DND-41 (cell line): ENCODE measurements at regions not wholly inside any gene's neighbourhood (a gene's known extent, or its start where the extent isn't known, plus 50 kb on each side); places are given as distances from the start of the nearest gene placed in this dataset.

Experiments used
- ATAC-seq: fragments of 200-7000 bp; cut with Tn5 transposase; 3 replicates; pipeline ENCODE4 v1.9.1; 2021; ENCODE audit warnings: low read depth; ENCODE audit not compliant: insufficient read depth
- DNase-seq: peaks from one replicate; pipeline ENCODE4 v3.0.0-alpha.2; 2020
- H2AFZ ChIP-seq: 2 replicates; pipeline ENCODE4 v1.6.0; 2012; ENCODE audit warnings: low read depth, low read length
- H3K27ac ChIP-seq: 2 replicates; pipeline ENCODE4 v1.5.1; 2012; ENCODE audit warnings: low read length, inconsistent platforms
- H3K27me3 ChIP-seq: fragments of 200-600 bp; sonication (generic); 2 replicates; pipeline ENCODE4 v1.6.0; 2012; ENCODE audit warnings: low read length, mild to moderate bottlenecking, inconsistent platforms; ENCODE audit not compliant: insufficient read depth, poor library complexity
- H3K36me3 ChIP-seq: 2 replicates; pipeline ENCODE4 v1.5.1; 2012; ENCODE audit warnings: low read length, inconsistent platforms; ENCODE audit not compliant: insufficient read depth
- H3K4me1 ChIP-seq: 2 replicates; pipeline ENCODE4 v1.5.1; 2012; ENCODE audit warnings: mild to moderate bottlenecking, low read length; ENCODE audit not compliant: insufficient read depth
- H3K4me2 ChIP-seq: 2 replicates; pipeline ENCODE4 v1.6.0; 2012; ENCODE audit warnings: mild to moderate bottlenecking, moderate library complexity, low read length, inconsistent platforms; ENCODE audit not compliant: insufficient read depth
- H3K4me3 ChIP-seq, 2 experiments: fragments of 200-600 bp in 1 of 2; shearing (Covaris generic) in 1 of 2; 2 replicates each; pipeline ENCODE4 v1.5.1; 2012 to 2016; ENCODE audit warnings: inconsistent platforms in 2 of 2, low read length in 2 of 2, mild to moderate bottlenecking in 2 of 2, low read depth in 1 of 2, moderate library complexity in 1 of 2
- H3K79me2 ChIP-seq: 2 replicates; pipeline ENCODE4 v1.6.0; 2012; ENCODE audit warnings: low read length, inconsistent platforms; ENCODE audit not compliant: insufficient read depth
- H3K9ac ChIP-seq: 2 replicates; pipeline ENCODE4 v1.6.0; 2012; ENCODE audit warnings: low read depth, mild to moderate bottlenecking, inconsistent platforms, low read length, moderate library complexity
- H3K9me3 ChIP-seq: 2 replicates; pipeline ENCODE4 v1.5.1; 2012; ENCODE audit warnings: low read length, moderate library complexity, mild to moderate bottlenecking, inconsistent platforms; ENCODE audit not compliant: insufficient read depth, severe bottlenecking
- H4K20me1 ChIP-seq: 2 replicates; pipeline ENCODE4 v1.6.0; 2012; ENCODE audit warnings: low read length; ENCODE audit not compliant: insufficient read depth
- EZH2 ChIP-seq: IDR thresholded peaks from 3 replicates; pipeline ENCODE4 v1.6.1; 2012; ENCODE audit warnings: borderline replicate concordance, low read depth, mild to moderate bottlenecking, moderate library complexity, low read length, inconsistent platforms; ENCODE audit not compliant: severe bottlenecking
- TF ChIP-seq, protein P1 (sequence below): IDR thresholded peaks from 2 replicates; pipeline ENCODE4 v1.5.1; 2012; ENCODE audit warnings: borderline replicate concordance, low read length, moderate library complexity, mild to moderate bottlenecking; ENCODE audit not compliant: poor library complexity, severe bottlenecking; ENCODE audit errors: extremely low read depth

DNA sequence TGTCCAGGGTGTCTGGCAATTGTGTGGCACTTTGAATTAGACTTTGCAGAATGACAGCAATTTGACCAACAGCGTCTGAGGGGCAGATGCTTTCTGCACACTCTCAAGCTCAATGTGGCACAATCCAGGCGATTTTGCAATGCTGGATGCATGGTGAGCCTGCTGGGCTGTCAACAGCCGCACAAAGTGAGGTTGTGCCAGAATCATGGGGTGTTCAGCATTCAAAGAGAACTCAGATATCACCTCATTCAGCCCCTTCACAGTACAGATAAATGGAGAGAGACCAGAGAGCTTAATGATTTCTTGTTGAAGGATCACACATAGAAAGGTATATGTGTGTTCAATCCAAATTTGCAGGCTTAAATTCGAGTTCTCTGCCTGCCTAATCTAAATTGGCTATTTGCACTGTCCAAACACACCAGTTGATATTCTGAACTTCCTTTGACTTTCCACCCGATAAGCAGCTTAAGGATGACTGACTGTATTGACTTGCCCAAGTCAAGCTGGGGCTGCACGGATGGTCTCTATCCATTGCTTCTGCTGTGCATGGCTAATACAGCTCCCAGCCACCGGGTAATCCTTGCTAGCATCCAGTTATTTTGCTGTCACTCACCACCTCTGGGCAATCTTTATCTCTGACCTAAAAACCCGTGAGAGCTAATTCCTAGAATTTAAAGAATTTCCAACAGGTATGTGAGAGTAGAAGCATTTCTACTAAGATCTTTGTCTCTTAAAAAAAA is 157.9 kb upstream of the TAS2R1 start:
- no peaks in the 10 kb centered on the region for H3K4me1 ChIP-seq
- no peaks in the 10 kb centered on the region for H3K79me2 ChIP-seq
- H3K27me3 ChIP-seq, result peaks cover 6% of the 10 kb centered on the region
- no peaks in the 10 kb centered on the region for H3K36me3 ChIP-seq
- no peak overlapping the region for H2AFZ ChIP-seq
- no peak for TF ChIP-seq EZH2
- TF ChIP-seq, protein P1, sequence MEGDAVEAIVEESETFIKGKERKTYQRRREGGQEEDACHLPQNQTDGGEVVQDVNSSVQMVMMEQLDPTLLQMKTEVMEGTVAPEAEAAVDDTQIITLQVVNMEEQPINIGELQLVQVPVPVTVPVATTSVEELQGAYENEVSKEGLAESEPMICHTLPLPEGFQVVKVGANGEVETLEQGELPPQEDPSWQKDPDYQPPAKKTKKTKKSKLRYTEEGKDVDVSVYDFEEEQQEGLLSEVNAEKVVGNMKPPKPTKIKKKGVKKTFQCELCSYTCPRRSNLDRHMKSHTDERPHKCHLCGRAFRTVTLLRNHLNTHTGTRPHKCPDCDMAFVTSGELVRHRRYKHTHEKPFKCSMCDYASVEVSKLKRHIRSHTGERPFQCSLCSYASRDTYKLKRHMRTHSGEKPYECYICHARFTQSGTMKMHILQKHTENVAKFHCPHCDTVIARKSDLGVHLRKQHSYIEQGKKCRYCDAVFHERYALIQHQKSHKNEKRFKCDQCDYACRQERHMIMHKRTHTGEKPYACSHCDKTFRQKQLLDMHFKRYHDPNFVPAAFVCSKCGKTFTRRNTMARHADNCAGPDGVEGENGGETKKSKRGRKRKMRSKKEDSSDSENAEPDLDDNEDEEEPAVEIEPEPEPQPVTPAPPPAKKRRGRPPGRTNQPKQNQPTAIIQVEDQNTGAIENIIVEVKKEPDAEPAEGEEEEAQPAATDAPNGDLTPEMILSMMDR, result no peak
- no peak overlapping the region for H3K9ac ChIP-seq
- H3K9me3 ChIP-seq, result no peaks in the 10 kb centered on the region
- no peak overlapping the region for H3K4me2 ChIP-seq
- H3K4me3 ChIP-seq, result no peak overlapping the region
- H3K27ac ChIP-seq, result no peak overlapping the region
- ATAC-seq (no peak), DNase-seq (no peak)
- H4K20me1 ChIP-seq, result no peaks in the 10 kb centered on the region

DNA sequence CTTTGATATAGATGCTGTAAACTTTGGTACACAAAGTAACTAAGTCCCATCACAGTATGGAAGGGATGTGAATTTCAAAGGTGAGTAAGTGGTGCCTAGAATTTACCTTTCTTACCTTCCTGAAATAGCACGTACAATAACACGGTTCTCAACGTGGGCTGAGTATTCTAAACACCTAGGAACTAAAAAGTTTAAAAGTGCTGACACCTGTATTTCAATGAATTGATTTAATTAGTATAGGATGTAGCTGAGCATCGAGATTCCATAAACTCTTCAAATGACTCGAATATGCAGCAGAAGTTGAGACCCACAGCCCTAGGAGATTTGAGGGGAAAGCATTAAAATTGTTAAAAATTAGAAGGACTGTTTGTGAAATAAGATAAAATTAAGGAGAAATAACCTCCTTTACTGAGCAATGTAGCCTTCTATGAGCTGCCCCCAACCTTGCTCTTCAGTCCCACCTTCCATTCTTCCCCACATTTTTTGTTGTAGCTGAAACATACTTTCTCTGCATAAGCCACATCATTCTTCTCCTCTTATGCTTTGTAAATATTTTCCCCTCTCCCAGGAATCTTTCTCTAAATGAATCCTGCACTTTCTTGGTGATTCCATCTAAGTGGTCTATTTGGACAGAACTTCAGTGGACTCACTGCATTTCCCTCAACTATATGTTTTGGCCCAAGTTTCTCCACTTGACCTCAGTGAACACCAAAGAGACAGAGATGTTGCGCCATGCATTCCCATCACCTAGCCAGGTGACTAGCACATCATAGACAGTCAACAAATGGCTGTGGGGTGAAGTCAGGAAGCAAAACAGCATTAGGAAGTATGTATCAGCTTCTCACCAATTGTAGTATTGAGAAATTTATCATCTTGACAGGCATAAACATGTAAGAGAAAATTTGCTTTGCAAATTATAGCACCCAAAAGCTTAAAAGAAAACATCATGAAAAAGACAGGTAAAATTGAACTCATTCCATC is 156.5 kb upstream of the TAS2R1 start:
- H3K9ac ChIP-seq, result no peak overlapping the region
- no peak overlapping the region for H3K27ac ChIP-seq
- no peak for DNase-seq

DNA sequence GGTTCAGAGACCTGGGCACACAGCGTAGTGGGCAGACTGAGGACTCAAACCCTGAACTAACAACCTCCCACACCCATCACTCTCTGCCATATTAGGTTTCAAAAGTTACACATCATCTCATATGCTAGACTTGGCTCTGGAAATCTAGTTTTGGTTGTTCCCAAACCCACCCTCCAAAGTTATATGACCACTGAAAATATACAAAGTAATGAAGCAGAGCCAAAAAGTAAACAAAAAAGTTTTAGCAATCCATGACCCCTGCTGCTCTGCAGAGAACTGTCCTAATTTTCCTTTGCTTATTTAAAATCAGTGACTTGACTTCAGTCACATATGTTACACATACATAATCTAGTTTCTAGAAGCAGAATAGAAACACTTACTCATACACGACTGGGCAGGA is 155.6 kb upstream of the TAS2R1 start:
- H3K9ac ChIP-seq, result no peak overlapping the region
- H3K36me3 ChIP-seq, result no peaks in the 10 kb centered on the region
- DNase-seq (no peak), ATAC-seq (no peak)
- H3K4me3 ChIP-seq, result no peak overlapping the region
- H3K4me2 ChIP-seq, result no peak overlapping the region
- no peak for TF ChIP-seq EZH2
- TF ChIP-seq, protein P1, result no peak
- no peaks in the 10 kb centered on the region for H3K79me2 ChIP-seq
- H3K27ac ChIP-seq, result no peak overlapping the region
- no peaks in the 10 kb centered on the region for H4K20me1 ChIP-seq
- H2AFZ ChIP-seq, result no peak overlapping the region
- peaks cover 6% of the 10 kb centered on the region for H3K27me3 ChIP-seq
- H3K4me1 ChIP-seq, result no peaks in the 10 kb centered on the region
- peaks cover 4% of the 10 kb centered on the region for H3K9me3 ChIP-seq

More for the DNA sequence above, 156.5 kb upstream of the TAS2R1 start:
- H3K4me3 ChIP-seq, result no peak overlapping the region
- TF ChIP-seq, protein P1, result no peak
- TF ChIP-seq EZH2, result no peak
- no peaks in the 10 kb centered on the region for H3K4me1 ChIP-seq
- no peaks in the 10 kb centered on the region for H4K20me1 ChIP-seq
- H3K4me2 ChIP-seq, result no peak overlapping the region
- ATAC-seq, result no peak
- peaks cover 6% of the 10 kb centered on the region for H3K27me3 ChIP-seq
- no peaks in the 10 kb centered on the region for H3K9me3 ChIP-seq
- H3K79me2 ChIP-seq, result no peaks in the 10 kb centered on the region
- H2AFZ ChIP-seq, result no peak overlapping the region
- H3K36me3 ChIP-seq, result no peaks in the 10 kb centered on the region
